DMS53 treated with DMSO at 0.1 percent for 48 hours (cell line): ENCODE measurements at regions not wholly inside any gene's neighbourhood (a gene's known extent, or its start where the extent isn't known, plus 50 kb on each side); places are given as distances from the start of the nearest gene placed in this dataset.

Source experiments
- DNase-seq: peaks from one replicate; lab custom pipeline; 2025; ENCODE audit not compliant: unreplicated experiment; lab: John Stamatoyannopoulos, UW

GRCh38 chr4:123737156-123737555 is 340.6 kb downstream of the SPRY1 start:
- DNase-seq, result no peak

- no peak for DNase-seq
Measured at GRCh38 chr4:123739806-123740205, 343.2 kb downstream of the SPRY1 start.

- no peak for DNase-seq
Measured at GRCh38 chr4:123740236-123740635, 343.6 kb downstream of the SPRY1 start.

- DNase-seq, result no peak
Measured at GRCh38 chr4:123741906-123742305, 345.3 kb downstream of the SPRY1 start.

GRCh38 chr4:123743848-123744247 is 347.3 kb downstream of the SPRY1 start:
- DNase-seq, result no peak

GRCh38 chr4:123744664-123745290 is 348.2 kb downstream of the SPRY1 start:
- DNase-seq, result no peak

GRCh38 chr4:123747016-123747415 is 350.4 kb downstream of the SPRY1 start:
- no peak for DNase-seq

- no peak for DNase-seq
Measured at GRCh38 chr4:123748806-123749205, 352.2 kb downstream of the SPRY1 start.

GRCh38 chr4:123749383-123749782 is 352.8 kb downstream of the SPRY1 start:
- DNase-seq, result no peak

- DNase-seq, result no peak
Measured at GRCh38 chr4:123750044-123750443, 353.4 kb downstream of the SPRY1 start.

GRCh38 chr4:123755655-123756054 is 359.1 kb downstream of the SPRY1 start:
- DNase-seq, result no peak

- DNase-seq, result no peak
Measured at GRCh38 chr4:123767806-123768205, 371.2 kb downstream of the SPRY1 start.

GRCh38 chr4:123770884-123771283 is 374.3 kb downstream of the SPRY1 start:
- no peak for DNase-seq

GRCh38 chr4:123776267-123776666 is 379.7 kb downstream of the SPRY1 start:
- no peak for DNase-seq

GRCh38 chr4:123777373-123777772 is 380.8 kb downstream of the SPRY1 start:
- no peak for DNase-seq

GRCh38 chr4:123783151-123783790 is 386.7 kb downstream of the SPRY1 start:
- no peak for DNase-seq

- DNase-seq, result no peak
Measured at GRCh38 chr4:123783921-123784320, 387.3 kb downstream of the SPRY1 start.

- DNase-seq, result no peak
Measured at GRCh38 chr4:123784626-123785025, 388.0 kb downstream of the SPRY1 start.

GRCh38 chr4:123785538-123785937 is 388.9 kb downstream of the SPRY1 start:
- no peak for DNase-seq

GRCh38 chr4:123786163-123786915 is 389.7 kb downstream of the SPRY1 start:
- DNase-seq, result no peak

GRCh38 chr4:123786920-123787319 is 390.3 kb downstream of the SPRY1 start:
- DNase-seq, result no peak

GRCh38 chr4:123787512-123788080 is 391.0 kb downstream of the SPRY1 start:
- no peak for DNase-seq
